ENCODE measurements at regions not wholly inside any gene's neighbourhood (a gene's known extent, or its start where the extent isn't known, plus 50 kb on each side); places are given as distances from the start of the nearest gene placed in this dataset.

DNA sequence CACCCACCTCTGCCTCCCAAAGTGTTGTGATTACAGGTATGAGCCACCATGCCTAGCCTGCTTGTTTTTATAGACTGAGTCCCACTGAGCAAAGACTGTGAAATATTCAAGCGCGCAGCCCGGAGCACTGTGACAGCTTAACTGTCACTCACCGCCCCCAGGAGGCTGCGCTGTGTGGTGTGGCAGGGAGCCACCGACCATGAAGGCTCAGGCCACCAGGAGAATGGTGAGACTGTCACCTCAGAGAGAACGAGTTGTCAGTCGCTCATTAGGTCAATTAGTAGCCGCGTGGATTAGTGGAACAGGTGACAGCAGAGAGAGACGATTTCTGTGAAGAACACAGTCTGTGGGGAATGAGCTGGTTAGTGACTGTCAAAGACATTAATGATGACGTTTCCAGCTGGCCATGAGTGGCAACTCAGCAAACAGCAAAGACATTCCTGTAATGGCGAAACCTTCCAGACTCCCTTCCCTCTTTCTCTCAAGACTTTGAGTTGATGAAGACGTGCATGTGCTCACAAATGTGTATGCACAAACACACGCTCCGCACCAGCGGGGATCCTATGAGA, 64.5 kb downstream of the CYCS start:
- Histone ChIP-seq H3K27ac (no peak overlapping the region), H3K36me3 (replicated peaks) (no peaks in the 10 kb centered on the region), H3K4me3 (ENCODE audit: low read depth, low read length) (no peak overlapping the region), H3K27me3 (replicated peaks) (no peaks in the 10 kb centered on the region)
- no peak for DNase-seq
- TF ChIP-seq, protein P1, sequence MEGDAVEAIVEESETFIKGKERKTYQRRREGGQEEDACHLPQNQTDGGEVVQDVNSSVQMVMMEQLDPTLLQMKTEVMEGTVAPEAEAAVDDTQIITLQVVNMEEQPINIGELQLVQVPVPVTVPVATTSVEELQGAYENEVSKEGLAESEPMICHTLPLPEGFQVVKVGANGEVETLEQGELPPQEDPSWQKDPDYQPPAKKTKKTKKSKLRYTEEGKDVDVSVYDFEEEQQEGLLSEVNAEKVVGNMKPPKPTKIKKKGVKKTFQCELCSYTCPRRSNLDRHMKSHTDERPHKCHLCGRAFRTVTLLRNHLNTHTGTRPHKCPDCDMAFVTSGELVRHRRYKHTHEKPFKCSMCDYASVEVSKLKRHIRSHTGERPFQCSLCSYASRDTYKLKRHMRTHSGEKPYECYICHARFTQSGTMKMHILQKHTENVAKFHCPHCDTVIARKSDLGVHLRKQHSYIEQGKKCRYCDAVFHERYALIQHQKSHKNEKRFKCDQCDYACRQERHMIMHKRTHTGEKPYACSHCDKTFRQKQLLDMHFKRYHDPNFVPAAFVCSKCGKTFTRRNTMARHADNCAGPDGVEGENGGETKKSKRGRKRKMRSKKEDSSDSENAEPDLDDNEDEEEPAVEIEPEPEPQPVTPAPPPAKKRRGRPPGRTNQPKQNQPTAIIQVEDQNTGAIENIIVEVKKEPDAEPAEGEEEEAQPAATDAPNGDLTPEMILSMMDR (IDR thresholded peaks at IDR 0.05; ENCODE audit: low read depth, low read length, missing control alignments): no peak
- in situ Hi-C loops (cut with HindIII; ENCODE audit: low pct_ligation_motif_present, low sequenced_read_pairs): no loop called here

DNA sequence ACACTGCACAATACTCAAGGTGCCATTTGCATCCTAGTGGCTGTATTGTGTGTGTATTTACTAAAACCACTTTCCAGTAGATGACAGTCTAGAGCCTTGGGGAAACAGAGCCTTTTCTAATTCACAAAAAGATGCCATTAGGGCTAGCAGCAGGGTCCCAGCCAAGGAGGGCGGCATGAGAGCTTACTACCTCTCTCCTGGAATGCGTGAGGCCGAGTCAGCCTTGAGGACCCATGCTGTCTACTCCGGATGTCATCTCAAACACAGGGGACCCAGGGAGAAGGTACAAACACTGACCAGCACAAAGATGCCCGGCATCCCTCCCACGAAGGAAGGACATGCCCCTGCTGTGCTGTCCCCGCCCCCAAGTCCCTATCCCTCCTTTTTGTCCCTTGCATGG, 65.5 kb downstream of the CYCS start:
- Histone ChIP-seq H3K27me3 (replicated peaks) (no peaks in the 10 kb centered on the region), H3K4me3 (ENCODE audit: low read depth, low read length) (no peak overlapping the region), H3K36me3 (replicated peaks) (no peaks in the 10 kb centered on the region), H3K27ac (no peak overlapping the region)
- in situ Hi-C loops (cut with HindIII; ENCODE audit: low pct_ligation_motif_present, low sequenced_read_pairs): no loop called here
- DNase-seq: no peak
- TF ChIP-seq, protein P1 (IDR thresholded peaks at IDR 0.05; ENCODE audit: low read depth, low read length, missing control alignments): no peak

DNA sequence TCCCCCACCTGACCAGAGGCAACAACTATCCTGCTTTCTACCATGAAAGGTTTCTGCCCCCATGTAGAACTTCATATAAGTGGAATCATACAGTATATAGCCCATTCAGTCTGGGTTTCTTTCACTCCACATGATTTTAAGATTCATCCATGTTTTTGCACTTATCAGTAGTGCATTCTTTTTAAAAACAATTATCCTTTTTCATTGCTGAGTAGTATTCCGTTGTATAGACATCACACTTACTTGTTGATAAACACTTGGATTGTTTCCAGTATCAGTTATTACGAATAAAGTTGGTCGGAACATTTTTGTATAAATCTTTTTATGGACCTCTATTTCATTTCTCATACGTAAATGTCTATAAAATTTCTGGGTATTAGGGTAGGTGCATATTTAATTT, 68.7 kb downstream of the CYCS start:
- Histone ChIP-seq H3K27ac (no peak overlapping the region), H3K27me3 (replicated peaks) (no peaks in the 10 kb centered on the region), H3K4me3 (ENCODE audit: low read depth, low read length) (no peak overlapping the region), H3K36me3 (replicated peaks) (no peaks in the 10 kb centered on the region)
- DNase-seq: no peak
- in situ Hi-C loops (cut with HindIII; ENCODE audit: low pct_ligation_motif_present, low sequenced_read_pairs): no loop called here
- TF ChIP-seq, protein P1 (IDR thresholded peaks at IDR 0.05; ENCODE audit: low read depth, low read length, missing control alignments): no peak

DNA sequence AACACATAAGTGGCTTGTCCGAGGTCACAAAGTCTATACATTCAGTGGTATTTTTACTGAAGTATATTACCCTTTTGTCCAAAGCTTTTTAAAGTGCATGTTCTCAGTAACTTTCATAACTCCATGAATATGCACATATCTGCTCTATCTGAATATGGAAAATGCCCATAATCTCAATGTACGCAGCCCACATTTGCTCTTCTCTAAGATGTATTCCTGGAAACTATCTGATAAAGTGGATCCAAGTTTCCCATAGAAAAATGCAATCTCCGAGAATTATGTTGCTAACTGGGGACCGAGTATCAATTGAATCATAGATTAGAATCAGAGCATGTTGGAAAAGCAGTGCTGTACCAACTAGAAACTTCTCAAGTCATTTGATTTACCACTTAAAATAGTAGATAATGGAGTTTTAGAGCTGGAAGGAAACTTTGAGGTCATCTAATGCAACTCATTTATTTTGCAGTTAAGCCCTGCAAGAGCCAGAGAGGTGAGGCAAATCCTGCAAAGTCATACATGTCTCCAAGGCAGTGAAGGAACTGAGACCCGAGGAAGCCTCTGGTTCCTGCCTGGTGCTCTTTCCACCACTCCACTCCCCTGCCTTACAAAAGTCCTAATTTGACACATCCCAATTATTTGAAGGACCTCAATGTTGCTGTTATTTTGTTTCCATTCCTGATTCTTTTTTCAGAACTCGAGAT, 69.4 kb downstream of the CYCS start:
- Histone ChIP-seq H3K27me3 (replicated peaks) (no peaks in the 10 kb centered on the region), H3K4me3 (ENCODE audit: low read depth, low read length) (no peak overlapping the region), H3K27ac (no peak overlapping the region), H3K36me3 (replicated peaks) (no peaks in the 10 kb centered on the region)
- TF ChIP-seq, protein P1 (IDR thresholded peaks at IDR 0.05; ENCODE audit: low read depth, low read length, missing control alignments): no peak
- in situ Hi-C loops (cut with HindIII; ENCODE audit: low pct_ligation_motif_present, low sequenced_read_pairs): no loop called here
- DNase-seq: no peak

DNA sequence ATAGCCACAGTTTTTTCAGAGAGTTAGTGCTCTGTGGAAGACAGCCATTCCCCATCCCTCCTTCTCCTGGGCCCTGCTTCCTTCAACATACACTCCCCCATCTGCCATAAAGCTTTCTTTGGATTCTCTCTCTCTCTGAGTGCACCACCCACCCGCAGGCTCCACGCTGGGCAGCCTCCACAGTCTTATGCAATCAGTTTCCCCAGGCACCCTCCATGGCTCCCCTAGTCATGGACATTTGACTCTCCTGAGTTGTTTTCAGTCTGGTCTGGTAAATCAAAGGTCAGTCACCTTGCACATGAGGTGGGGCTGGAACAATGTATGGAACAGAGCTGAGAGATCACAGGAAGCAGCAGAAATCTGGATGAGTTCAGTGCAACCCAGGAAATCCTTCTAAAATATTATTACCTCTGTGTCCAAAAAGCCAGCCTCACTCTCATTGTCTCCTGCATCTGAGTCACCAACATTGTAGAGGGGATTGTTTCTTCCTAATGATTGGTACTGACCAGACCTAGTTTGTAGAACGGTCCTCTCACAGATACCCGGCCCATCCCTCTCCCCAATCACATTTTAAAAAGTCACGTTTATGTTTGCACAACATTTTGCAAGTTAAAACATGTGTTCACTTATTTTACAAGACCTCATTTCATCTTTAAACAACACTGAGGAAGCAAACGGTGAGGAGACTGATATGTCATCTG, 70.1 kb downstream of the CYCS start:
- Histone ChIP-seq H3K4me3 (ENCODE audit: low read depth, low read length) (no peak overlapping the region), H3K36me3 (replicated peaks) (no peaks in the 10 kb centered on the region), H3K27ac (no peak overlapping the region), H3K27me3 (replicated peaks) (no peaks in the 10 kb centered on the region)
- DNase-seq: no peak
- in situ Hi-C loops (cut with HindIII; ENCODE audit: low pct_ligation_motif_present, low sequenced_read_pairs): no loop called here
- TF ChIP-seq, protein P1 (IDR thresholded peaks at IDR 0.05; ENCODE audit: low read depth, low read length, missing control alignments): no peak

All from brain microvascular endothelial cell (primary cell).